ENCODE measurements at regions not wholly inside any gene's neighbourhood (a gene's known extent, or its start where the extent isn't known, plus 50 kb on each side); places are given as distances from the start of the nearest gene placed in this dataset.

- H3K4me3 ChIP-seq (ENCODE audit: low read depth, low read length), result no peak overlapping the region
- in situ Hi-C loops (cut with HindIII; ENCODE audit: low sequenced_read_pairs), result no loop called here
- TF ChIP-seq CTCF (IDR thresholded peaks at IDR 0.05; ENCODE audit: low read depth, low read length, missing control alignments), result no peak
- DNase-seq (ENCODE audit: low read depth), result no peak
These were observed 629.2 kb downstream of the KLHL13 start for GRCh38 chrX:117487421-117487820.

DNA sequence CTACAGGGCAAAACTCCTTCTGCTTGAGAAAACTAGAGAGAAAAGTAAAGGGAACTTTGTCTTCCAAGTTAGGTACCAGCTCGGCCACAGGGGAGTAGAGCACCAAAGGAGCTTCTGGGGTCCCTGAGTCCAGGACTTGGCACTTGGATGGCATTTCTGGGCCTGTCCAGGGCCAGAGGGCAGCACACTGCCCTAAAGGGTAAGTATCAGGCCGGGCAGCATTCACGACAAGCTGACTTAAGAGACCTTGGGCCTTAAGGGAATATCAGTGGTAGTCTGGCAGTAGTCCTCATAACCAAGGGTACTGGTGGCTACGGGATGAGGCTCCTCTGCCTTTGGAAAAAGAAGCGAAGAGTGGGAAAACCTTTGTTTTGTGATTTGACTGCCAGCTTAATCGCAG, 632.7 kb downstream of the KLHL13 start:
- DNase-seq (ENCODE audit: low read depth), result no peak
- no peak for TF ChIP-seq CTCF (IDR thresholded peaks at IDR 0.05; ENCODE audit: low read depth, low read length, missing control alignments)
- H3K4me3 ChIP-seq (ENCODE audit: low read depth, low read length), result no peak overlapping the region
- in situ Hi-C loops (cut with HindIII; ENCODE audit: low sequenced_read_pairs), result no loop called here

GRCh38 chrX:117458243-117458968, 658.2 kb downstream of the KLHL13 start:
- TF ChIP-seq CTCF (IDR thresholded peaks at IDR 0.05; ENCODE audit: low read depth, low read length, missing control alignments), result no peak
- H3K4me3 ChIP-seq (ENCODE audit: low read depth, low read length), result no peak overlapping the region
- in situ Hi-C loops (cut with HindIII; ENCODE audit: low sequenced_read_pairs), result no loop called here
- DNase-seq (ENCODE audit: low read depth), result no peak

DNA sequence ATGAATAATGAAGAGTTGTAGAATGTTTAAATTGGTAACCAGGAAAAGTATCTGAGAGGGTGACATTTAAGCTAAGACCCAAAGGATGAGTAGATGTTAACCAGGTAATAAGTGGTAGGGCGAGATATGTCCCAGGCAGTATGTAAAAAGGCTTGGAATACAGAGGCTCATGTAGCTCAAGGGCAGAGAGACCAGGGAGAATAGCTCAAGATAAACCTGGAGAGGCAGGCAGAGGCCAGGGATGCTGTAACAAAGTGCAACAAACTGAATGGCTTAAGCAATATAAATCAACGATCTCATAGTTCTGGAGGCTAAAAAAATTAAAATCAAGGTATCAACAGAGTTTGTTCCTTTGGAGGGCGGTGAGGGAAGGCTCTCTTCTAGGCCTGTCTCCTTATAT, 660.8 kb downstream of the KLHL13 start:
- no peak overlapping the region for H3K4me3 ChIP-seq (ENCODE audit: low read depth, low read length)
- in situ Hi-C loops (cut with HindIII; ENCODE audit: low sequenced_read_pairs), result no loop called here
- no peak for TF ChIP-seq CTCF (IDR thresholded peaks at IDR 0.05; ENCODE audit: low read depth, low read length, missing control alignments)
- DNase-seq (ENCODE audit: low read depth), result no peak

DNA sequence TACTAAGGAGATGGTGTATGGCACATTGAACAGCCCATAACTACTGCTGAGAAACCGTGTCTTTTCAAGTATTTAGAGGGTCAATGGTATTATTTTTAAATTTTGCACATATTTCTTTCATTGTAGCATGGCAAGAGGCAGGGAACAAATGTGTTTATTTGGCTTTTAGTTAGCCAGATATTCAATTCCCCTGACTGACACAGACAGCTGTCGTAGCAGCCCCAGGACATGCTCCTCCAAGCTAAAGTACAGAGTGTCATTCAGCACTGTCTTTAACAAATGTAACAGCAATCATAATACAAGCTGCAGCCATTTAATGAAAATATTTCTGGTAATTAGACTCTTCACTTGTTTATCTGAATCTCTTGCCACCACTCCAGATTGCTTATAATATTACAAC, 687.1 kb downstream of the KLHL13 start:
- TF ChIP-seq CTCF (IDR thresholded peaks at IDR 0.05; ENCODE audit: low read depth, low read length, missing control alignments), result no peak
- no peak overlapping the region for H3K4me3 ChIP-seq (ENCODE audit: low read depth, low read length)
- no peak for DNase-seq (ENCODE audit: low read depth)
- in situ Hi-C loops (cut with HindIII; ENCODE audit: low sequenced_read_pairs), result no loop called here

GRCh38 chrX:117407449-117408150, 709.0 kb downstream of the KLHL13 start:
- DNase-seq (ENCODE audit: low read depth), result no peak
- no peak for TF ChIP-seq CTCF (IDR thresholded peaks at IDR 0.05; ENCODE audit: low read depth, low read length, missing control alignments)
- no peak overlapping the region for H3K4me3 ChIP-seq (ENCODE audit: low read depth, low read length)
- in situ Hi-C loops (cut with HindIII; ENCODE audit: low sequenced_read_pairs), result no loop called here

Measured in astrocyte of the cerebellum (primary cell).